Cerebellar cortex (tissue), 1 donor: ENCODE measurements at regions not wholly inside any gene's neighbourhood (a gene's known extent, or its start where the extent isn't known, plus 50 kb on each side); places are given as distances from the start of the nearest gene placed in this dataset.
A peak's percentile ranks its signal among the peaks of the same experiment; 100 is the strongest.

ENCODE experiments used
- DNase-seq: peaks from one replicate; pipeline ENCODE4 v3.0.0-alpha.2; 2015; ENCODE audit warnings: low spot score

GRCh38 chr9:79201636-79202035, 370.1 kb upstream of the TLE4 start:
- no peak for DNase-seq

GRCh38 chr9:79208791-79209396, 362.9 kb upstream of the TLE4 start:
- no peak for DNase-seq

GRCh38 chr9:79210541-79211243, 361.1 kb upstream of the TLE4 start:
- DNase-seq = no peak

GRCh38 chr9:79213417-79214125, 358.2 kb upstream of the TLE4 start:
- DNase-seq = no peak

- no peak for DNase-seq
Measured at GRCh38 chr9:79215821-79216220, 355.9 kb upstream of the TLE4 start.

- DNase-seq = no peak
Measured at GRCh38 chr9:79220251-79220650, 351.5 kb upstream of the TLE4 start.

- no peak for DNase-seq
Measured at GRCh38 chr9:79220666-79221065, 351.1 kb upstream of the TLE4 start.

- DNase-seq = no peak
Measured at GRCh38 chr9:79221084-79221483, 350.7 kb upstream of the TLE4 start.

- no peak for DNase-seq
Measured at GRCh38 chr9:79222483-79222882, 349.3 kb upstream of the TLE4 start.

GRCh38 chr9:79224672-79225433, 346.9 kb upstream of the TLE4 start:
- no peak for DNase-seq

- no peak for DNase-seq
Measured at GRCh38 chr9:79233542-79233941, 338.2 kb upstream of the TLE4 start.

- DNase-seq = no peak
Measured at GRCh38 chr9:79236466-79236865, 335.3 kb upstream of the TLE4 start.

- no peak for DNase-seq
Measured at GRCh38 chr9:79237861-79238260, 333.9 kb upstream of the TLE4 start.

GRCh38 chr9:79240774-79241173, 331.0 kb upstream of the TLE4 start:
- no peak for DNase-seq

- no peak for DNase-seq
Measured at GRCh38 chr9:79242489-79242888, 329.3 kb upstream of the TLE4 start.

GRCh38 chr9:79246170-79246569, 325.6 kb upstream of the TLE4 start:
- DNase-seq = no peak

GRCh38 chr9:79247021-79247420, 324.7 kb upstream of the TLE4 start:
- no peak for DNase-seq

GRCh38 chr9:79250806-79251205, 321.0 kb upstream of the TLE4 start:
- no peak for DNase-seq

- peak; percentile 69 for DNase-seq
Measured at GRCh38 chr9:79254900-79255650, 316.7 kb upstream of the TLE4 start.

- DNase-seq = peak; percentile 60
Measured at GRCh38 chr9:79255651-79256260, 316.0 kb upstream of the TLE4 start.

- DNase-seq = peak; percentile 83
Measured at GRCh38 chr9:79256691-79257213, 315.0 kb upstream of the TLE4 start.
